ENCODE measurements at regions not wholly inside any gene's neighbourhood (a gene's known extent, or its start where the extent isn't known, plus 50 kb on each side); places are given as distances from the start of the nearest gene placed in this dataset.

DNA sequence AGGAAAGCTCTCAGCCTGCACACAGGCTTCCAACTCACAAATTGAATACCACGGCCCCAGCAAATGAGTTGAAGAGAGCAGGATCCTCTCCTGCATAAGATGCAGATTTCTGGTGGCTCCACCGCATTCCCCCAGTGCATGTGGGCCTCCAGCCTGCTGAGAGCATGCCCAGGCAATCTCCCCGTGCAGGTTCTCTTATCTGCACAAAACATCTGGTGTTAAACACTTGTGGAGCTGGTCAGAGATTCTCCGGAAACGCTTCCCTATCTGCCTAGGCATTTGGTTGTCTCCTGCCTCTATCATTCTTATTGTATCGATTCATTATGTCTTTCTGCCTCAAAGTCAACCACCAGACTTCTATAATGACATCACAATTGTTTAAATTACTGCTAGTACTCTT is 1349.0 kb upstream of the B3GALT2 start:
- no peak for DNase-seq (ENCODE audit: low read depth in 3 of 3)

DNA sequence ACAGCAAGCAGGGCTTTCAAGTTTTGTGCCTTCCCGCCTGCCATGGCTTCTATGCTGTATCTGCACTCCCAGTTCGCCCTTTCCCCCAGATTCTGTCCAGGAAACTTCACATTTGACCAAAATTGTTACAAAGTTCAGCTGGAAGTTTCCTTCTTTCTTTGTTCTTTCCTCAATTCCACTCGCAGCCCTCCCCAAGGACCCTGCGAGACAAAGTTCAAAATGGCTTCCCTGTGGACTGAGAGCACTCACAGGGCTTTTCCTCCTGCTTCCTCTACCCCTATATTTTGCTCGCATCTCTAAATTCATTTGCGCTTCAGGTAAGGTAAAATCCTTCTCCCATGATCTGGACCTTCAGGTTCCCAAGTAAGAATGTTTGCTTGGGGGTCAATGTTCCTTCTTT is 1348.4 kb upstream of the B3GALT2 start:
- no peak for DNase-seq (ENCODE audit: low read depth in 3 of 3)

DNA sequence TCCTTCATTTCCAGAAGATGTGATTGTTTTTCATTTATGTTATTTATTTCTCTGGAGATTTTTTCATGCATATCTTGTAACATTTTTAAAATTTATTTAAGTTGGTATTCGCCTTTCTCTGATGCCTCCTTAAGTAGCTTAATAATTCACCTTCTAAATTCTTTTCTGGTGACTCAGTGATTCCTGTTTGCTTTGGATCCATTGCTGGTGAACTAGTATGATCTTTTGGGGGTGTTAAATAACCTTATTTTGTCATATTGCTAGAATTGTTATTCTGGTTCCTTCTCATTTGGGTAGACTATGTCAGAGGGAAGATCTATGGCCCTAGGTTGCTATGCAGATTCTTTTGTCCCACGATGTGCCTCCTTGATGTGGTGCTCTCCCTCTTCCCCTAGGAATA is 1347.2 kb upstream of the B3GALT2 start:
- no peak for DNase-seq (ENCODE audit: low read depth in 3 of 3)

DNA sequence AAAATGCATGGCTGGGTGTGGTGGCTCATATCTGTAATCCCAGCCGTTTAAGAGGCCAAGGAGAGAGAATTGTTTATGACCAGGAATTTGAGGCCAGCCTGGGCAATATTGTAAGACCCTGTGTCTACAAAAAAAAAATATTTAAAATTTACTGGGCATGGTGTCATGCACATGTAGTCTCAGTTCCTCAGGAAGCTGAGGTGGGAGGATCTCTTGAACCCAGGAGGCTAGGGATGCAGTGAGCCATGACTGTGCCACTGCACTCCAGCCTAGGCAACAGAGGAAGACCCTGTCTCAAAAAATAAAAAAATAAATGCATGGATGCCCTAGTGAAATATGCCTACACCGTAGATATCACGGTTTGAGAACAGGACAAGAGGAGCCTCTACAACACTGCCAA is 1331.2 kb upstream of the B3GALT2 start:
- no peak for DNase-seq (ENCODE audit: low read depth in 3 of 3)

DNA sequence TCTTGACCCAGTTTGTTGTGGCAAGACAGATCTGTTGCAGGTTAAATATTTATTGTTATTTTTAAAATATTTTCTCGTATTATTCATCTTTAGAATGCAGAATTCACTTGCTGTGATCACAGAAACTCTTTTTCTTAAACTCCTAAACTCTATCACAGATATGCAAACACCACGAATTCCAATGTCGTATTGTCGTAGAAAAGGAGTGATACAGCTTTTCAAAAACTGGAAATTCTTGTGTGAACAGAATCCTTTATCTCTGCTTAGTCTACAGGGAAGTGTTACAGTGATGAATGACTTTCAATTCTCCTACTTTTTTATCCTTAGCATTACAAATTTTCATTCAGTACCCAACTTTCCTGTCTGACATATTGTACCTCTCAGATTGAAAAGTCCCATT is 1329.5 kb upstream of the B3GALT2 start:
- DNase-seq (ENCODE audit: low read depth in 3 of 3): no peak

DNA sequence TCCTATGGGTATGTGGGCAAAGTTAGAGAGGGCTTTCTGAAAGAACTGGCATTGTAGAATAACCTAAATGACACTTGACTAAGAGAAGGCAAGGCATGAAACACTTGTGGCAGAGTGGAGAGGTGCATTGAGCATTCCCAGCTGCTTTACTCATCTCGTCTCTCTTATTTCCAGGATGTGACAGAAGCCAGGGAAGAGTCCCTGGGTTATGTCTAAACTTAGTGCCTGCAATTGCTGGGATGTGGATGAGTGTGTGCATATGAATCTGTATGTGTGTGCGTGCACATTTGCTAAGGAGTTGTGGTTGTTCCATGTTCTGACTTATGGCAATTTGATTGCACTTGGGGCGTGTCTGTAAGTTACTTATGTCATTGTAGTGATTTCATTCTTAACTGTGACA is 1326.5 kb upstream of the B3GALT2 start:
- no peak for DNase-seq (ENCODE audit: low read depth in 3 of 3)

DNA sequence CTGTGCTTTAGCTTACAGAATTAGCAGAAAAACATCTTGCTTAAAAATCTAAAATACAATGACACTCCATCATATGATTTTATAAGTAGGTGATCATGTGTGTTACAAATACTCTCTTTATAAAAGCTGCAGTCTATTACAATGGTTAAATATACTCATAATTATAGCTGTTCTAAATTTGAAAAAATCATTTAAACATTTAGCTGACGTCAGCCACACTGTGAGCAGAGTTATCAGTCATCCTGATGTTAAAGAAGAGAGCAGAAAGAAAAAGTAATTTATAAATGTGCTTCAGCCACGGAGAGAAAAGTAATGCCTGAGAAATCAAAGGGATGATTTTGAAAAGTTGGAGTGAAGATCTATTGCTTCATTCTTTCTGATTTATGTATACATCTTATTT is 1325.9 kb upstream of the B3GALT2 start:
- no peak for DNase-seq (ENCODE audit: low read depth in 3 of 3)

DNA sequence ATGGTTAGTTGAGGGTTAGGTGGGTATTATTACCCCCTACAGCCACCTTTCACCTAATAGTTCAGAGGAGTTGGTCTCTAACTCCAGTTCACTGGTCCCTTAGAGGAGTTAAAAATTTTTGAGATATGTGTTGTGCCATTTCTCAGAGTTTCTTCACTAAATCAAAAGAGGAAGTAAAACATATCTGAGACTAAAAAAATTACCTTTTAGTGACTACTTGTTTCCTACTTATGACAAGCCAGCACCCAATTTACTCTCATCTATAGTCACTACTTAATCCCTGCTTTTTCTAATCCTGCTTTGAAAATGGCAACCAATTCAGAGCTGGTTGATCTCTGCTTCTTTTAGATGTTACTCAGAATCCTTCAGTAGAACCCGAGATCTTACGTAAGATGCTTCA is 1316.8 kb upstream of the B3GALT2 start:
- no peak for DNase-seq (ENCODE audit: low read depth in 3 of 3)

DNA sequence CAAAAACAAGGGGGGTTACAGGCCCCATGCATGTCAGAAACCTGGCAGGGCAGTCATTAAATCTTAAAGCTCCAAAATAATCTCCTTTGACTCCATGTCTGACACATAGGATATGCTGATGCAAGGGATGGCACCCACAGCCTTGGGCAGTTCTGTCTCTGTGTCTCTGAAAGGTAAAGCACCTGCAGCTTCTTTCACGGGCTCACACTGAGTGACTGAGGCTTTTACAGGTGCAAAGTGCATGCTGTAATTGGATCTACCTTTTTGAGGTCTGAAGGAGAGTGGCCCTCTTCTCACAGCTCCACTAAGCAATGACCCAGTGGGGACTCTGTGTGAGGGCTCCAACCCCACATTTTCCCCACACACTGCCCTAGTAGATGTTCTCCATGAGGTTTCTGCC is 1309.0 kb upstream of the B3GALT2 start:
- DNase-seq (ENCODE audit: low read depth in 3 of 3): no peak

DNA sequence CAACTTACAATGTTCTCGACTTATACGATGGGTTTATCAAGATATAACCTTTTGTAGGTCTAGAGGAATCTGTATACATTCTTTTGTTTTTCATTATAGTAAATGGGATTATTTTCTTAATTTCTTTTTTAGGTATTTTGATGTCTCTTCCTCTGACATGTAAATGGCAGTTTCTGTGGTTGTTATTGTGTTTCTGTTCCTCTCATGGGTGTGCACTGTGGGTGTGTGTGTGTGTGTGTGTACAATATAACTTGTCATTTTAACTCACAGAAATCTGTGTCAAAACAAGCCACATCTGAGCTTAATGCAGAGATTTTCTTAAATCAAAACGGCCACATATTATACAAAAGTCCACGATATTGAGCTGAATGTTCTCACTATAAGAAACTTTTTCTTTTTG is 1300.8 kb upstream of the B3GALT2 start:
- no peak for DNase-seq (ENCODE audit: low read depth in 3 of 3)

DNA sequence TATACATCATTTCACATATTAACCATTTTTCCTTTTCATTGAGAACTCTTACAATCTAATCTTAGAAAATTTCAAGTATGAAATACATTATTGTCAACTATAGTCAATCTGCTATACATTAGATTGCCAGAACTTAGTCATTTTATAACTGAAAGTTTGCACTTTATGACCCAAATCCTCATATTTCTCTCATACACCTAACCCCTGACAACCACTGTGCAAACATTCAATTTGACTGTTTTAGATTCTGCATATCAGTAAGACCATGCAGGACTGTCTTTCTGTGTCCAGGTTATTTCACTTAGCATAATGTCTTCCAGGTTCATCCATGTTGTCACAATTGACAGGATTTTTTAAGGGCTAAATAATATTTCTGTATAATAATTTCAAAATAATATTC is 1299.0 kb upstream of the B3GALT2 start:
- no peak for DNase-seq (ENCODE audit: low read depth in 3 of 3)

DNA sequence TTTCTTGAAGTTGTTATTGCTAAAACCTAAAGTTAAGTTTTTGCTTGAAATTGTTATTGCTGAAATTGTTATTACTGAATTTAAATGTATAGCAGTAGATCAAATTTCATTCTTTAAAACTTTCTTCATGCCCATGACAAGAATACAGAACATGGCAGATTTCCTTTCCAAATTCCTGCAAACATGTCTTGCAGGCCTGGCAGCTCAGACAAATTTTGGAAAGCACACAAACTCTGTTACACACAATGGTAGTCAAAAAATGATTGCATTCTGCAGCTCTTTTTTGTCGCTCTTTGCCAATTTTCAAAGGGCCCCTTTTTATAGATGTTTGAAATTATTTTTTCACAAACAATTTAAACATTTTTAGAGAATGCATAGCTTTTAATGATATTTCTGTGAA is 1292.3 kb upstream of the B3GALT2 start:
- DNase-seq (ENCODE audit: low read depth in 3 of 3): no peak

DNA sequence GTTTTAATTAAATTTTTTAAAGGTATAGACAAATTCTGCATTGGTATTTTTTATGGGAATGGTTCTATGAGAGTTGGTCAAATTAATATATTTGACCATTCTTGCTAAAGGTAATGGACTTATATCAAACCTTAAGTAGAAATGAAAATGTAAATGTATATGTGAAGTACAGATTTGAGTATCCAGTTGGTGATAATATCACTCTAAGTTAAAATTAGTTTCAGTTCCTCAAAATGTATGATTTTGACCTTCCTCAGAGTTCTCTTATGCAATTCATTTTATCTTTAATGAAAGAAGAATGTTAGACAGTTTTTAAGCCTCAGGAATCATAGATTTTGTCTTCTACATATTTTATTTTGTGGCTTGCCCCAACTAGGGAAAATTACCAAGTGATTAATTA is 1291.5 kb upstream of the B3GALT2 start:
- DNase-seq (ENCODE audit: low read depth in 3 of 3): no peak

DNA sequence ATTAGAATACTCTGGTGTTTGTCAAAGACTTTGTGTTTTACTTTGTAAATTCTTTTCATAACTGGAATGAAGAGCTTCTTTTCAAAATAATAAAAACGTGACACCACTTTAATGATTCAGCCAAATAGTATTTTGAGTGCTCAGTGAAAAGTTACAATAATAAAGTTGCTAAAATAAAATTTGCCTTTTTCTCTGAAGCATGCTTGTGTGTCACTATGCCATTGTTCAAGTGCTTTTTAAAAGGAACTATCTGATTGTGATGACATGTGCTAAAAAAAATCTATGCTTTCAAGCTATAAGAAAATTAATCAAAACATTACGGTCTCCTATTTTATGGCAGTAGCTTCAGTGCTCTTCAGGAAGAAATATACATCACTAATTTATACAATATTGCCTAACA is 1290.5 kb upstream of the B3GALT2 start:
- no peak for DNase-seq (ENCODE audit: low read depth in 3 of 3)

DNA sequence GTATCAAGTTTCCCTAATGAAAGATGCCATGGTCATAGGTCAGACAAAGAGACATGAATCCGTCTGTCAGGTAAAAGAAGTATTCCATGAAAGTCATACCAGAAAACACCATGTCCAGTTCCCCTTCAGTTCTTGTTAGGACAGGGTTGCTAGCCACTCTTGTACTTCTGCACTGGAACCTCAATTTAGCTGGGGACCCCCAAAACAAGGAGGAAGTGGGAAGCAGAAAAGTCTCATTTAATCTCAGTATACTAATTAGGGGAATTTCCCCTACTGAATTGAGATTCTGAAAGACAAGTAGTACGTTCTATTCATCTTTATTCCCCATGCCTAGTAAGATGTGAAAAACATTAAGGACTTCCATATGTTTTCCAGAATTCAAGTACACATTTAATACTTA is 1289.9 kb upstream of the B3GALT2 start:
- no peak for DNase-seq (ENCODE audit: low read depth in 3 of 3)

DNA sequence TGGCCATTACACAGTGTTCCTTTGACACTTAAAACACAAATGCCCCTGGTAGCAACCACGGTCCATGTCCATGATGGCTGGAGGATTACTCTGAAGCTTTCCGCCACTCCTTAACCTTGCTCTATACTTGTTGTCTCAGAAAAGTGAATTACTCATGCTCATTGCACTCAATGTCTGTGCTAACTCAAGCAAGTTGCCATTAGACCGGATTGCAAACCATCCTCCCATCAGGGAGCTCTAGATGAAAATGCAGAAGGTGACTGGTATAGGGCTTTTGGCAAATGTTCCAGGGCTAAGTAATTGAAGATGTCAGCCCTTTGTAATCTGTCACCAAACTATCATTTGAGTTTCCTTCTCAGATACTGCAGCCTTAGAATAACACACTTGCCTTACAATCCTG is 1288.3 kb upstream of the B3GALT2 start:
- DNase-seq (ENCODE audit: low read depth in 3 of 3): no peak

DNA sequence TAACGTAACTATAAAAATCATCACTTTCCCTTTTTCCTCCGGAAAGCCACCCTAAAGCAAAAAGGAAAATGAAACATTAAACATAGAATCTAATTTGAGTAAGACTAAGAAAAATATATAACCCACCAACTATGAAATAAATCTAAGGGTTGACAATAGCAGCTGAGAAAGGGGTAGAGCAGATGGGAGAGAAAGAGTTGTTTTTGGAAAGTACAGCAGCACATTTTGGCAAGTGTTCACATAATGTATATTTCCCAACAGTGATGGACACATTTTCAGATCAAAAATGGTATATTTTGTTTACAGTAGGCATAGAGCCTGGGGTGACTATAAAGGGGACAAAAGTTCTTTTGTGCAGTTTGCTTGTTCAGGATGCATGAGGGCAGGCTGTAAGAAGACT is 1287.4 kb upstream of the B3GALT2 start:
- no peak for DNase-seq (ENCODE audit: low read depth in 3 of 3)

DNA sequence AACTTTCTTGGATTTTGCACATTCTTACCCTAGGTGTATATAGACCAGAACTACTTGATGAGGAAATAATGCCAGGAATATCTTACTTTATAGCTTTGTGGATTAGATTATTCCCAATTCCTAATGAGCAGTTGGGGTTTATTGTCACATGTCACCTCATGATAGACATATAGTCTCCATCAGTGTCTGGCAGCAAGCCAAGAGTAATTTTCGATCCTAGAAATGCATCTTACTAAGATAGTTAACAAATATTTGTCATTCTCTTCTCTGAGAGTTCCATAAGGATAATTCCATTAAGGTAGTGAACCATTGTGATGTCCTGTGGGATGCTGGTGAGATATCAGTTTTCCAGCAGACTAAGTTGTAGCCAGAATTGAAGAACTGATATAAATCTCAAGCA is 1282.9 kb upstream of the B3GALT2 start:
- DNase-seq (ENCODE audit: low read depth in 3 of 3): no peak

DNA sequence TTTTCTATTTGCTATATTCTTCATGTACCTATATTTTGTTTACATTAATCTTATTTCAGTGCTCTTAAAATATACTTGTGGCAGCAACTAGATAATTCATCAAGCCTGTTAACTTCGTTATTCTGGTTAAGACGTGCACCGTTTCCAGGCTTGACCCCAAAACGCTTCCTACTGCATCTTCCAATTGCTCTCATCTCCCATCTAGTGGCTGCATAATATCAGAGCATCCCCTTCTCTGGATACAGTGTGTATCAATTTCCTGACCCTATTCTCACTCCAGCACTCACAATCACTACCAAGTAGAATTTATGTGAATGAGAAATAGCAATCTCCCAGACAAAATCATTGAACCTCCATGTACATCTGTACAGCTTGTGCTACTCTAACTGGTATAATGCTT is 1280.3 kb upstream of the B3GALT2 start:
- no peak for DNase-seq (ENCODE audit: low read depth in 3 of 3)

DNA sequence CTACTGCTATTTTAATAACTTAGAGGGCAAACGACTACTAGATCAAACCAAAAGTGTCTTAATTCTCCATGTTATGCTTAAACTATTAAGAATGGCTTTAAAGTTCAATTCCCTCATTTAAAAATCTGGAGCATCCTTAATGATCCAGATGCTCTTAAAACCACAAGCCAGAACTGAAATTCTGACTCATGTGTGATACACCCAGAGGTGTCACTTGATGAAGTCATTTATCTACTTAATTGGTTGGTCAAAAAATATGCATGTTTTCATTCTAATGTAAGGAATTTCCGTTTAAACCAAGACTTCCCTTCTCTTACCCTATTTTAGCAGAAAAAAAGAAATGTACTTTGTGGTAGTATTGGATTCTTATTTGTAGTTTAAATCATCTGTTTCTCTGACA is 1261.2 kb upstream of the B3GALT2 start:
- no peak for DNase-seq (ENCODE audit: low read depth in 3 of 3)

DNA sequence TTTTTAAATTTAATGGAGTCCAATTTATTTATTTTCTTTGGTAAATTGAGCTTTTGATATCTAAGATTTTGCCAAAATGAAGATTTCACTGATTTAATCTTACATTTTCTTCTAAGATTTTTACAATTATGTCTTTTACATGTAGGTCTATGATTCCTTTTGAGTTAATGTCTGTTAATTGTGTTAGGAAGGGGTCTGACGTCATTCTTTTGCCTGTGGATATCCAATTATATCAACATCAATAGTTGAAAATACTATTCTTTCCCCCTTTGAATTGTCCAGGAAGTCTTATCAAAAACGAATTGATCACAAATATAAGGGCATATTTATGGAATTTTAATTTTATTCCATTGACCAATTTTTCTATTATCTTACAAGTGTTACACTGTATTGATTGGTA is 1258.8 kb upstream of the B3GALT2 start:
- DNase-seq (ENCODE audit: low read depth in 3 of 3): no peak

DNA sequence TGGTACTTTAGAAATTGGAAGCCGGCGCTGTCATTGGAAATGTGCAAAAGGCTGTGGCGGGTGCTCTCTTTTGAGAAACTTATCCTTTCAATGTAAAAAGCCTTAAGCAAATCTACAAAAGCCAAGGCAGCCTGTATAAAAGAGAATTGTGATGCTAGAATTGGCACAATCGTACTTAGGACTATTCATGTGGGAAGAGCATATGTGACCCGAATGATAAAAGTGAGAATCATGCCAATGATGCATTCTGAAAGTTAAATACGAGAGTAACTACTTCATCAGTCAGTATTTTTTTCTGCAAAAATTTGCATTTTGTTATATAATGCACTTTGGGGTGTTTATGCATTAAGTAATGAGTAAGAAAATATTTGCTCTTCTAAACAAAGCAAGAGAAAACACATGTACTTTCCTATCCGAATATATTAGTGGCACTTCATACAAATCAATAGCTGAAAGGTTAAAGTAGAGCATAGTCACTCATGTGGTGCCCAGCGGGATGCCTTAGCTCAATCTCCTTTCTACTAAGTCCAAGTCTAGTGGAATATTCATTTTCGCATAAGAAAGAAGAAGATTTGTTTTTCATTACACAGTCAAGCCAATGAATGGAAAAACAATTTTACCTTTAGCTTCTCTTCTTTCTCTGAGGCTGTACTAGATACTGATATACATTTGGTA is 1256.6 kb upstream of the B3GALT2 start:
- no peak for DNase-seq (ENCODE audit: low read depth in 3 of 3)

DNA sequence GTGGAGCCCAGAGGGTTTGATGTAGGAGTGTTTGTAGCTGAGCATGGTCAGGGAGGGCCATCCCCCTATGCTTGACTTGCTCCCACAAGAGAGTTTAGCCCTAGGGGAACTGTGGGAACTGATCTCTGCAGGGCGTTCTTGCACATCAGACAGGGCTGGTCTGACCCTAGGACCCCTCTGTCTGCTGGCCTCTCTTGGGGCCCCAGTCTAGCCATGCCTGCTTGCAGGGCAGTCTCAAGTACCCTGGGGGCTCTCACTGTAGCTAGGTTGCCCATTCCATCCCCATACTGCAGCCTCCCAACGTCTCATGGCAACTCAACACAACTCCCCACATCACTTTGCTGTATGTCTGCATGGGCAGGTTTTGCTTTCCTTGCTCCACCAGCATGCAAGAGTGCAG is 1250.7 kb upstream of the B3GALT2 start:
- no peak for DNase-seq (ENCODE audit: low read depth in 3 of 3)

DNA sequence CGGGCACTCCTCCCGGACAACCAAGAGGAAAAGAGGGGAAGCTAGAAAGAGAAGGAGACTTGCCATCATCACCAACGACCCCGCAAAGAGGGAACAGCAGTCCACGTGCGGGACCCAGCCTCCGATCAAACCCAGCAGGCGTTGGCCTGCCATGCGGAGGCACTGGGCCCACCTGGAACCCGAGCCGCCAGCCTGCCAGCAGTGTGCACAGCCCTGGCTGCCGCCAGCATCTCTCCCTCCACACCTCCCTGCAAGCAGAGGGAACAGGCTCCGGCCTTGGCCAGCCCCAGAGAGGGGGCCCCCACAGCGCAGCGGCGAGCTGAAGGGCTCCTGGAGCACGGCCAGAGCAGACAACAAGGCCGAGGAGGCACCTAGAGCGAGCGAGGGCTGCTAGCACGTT is 1244.7 kb upstream of the B3GALT2 start:
- no peak for DNase-seq (ENCODE audit: low read depth in 3 of 3)

DNA sequence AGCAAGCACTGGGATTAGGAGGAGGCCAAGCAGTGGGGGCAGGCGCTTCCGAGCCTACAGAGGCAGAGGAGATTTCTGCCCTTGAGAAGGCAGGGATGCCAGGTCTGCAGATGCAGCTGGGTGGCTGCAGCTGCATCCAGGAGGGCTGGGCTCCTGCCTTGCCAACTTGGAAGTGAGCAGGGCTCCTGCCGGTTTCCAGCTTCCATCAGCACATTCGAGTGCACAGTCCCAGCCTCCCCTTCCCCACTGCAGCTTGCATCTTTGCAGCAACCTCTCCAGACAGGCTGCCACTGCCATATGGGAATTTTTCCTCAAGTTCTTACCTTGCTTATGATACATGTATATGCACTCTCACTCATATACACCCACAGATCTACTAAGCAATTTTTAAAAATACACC is 1234.3 kb upstream of the B3GALT2 start:
- no peak for DNase-seq (ENCODE audit: low read depth in 3 of 3)
